Esophagus squamous epithelium (tissue), 5 donors: ENCODE measurements at regions not wholly inside any gene's neighbourhood (a gene's known extent, or its start where the extent isn't known, plus 50 kb on each side); places are given as distances from the start of the nearest gene placed in this dataset.

Source experiments
- DNase-seq: peaks from one replicate; lab custom pipeline; 2025; lab: John Stamatoyannopoulos, UW
- H3K27ac ChIP-seq, 4 donors: fragments of 200-600 bp; sonication (generic); one replicate each; pipeline ENCODE4 v1.5.1; 2016 to 2019; ENCODE audit warnings: mild to moderate bottlenecking in 1 of 4
- H3K27me3 ChIP-seq, 4 donors: fragments of 200-600 bp; sonication (generic); 1 replicate in 3 of 4; 2 replicates in 1 of 4; pipeline versions ENCODE4 v1.5.1 to v1.6.0; 2017 to 2021; ENCODE audit warnings: antibody characterized with exemption in 1 of 4
- H3K36me3 ChIP-seq, 3 donors: fragments of 200-600 bp; sonication (generic); one replicate each; pipeline ENCODE4 v1.5.1; 2016 to 2019
- H3K4me1 ChIP-seq, 3 donors: fragments of 200-600 bp; sonication (generic); one replicate each; pipeline ENCODE4 v1.5.1; 2017 to 2019
- H3K4me3 ChIP-seq, 4 donors: fragments of 200-600 bp; sonication (generic); 1 replicate in 3 of 4; 2 replicates in 1 of 4; pipeline ENCODE4 v1.5.1; 2016 to 2019; ENCODE audit warnings: mild to moderate bottlenecking in 2 of 4, moderate library complexity in 1 of 4
- H3K9me3 ChIP-seq, 3 donors: fragments of 200-600 bp; sonication (generic); one replicate each; pipeline ENCODE4 v1.5.1; 2016 to 2019
- CTCF ChIP-seq, 6 experiments: fragments of 450-650 bp in 4 of 6; fragments of 200-600 bp in 2 of 6; sonication (generic) in 2 of 6; IDR thresholded peaks; one replicate each; pipeline ENCODE4 v1.5.1; 2016 to 2019; ENCODE audit warnings: antibody characterized with exemption in 6 of 6, mild to moderate bottlenecking in 4 of 6, moderate library complexity in 4 of 6
- POLR2A ChIP-seq, 4 donors: fragments of 450-650 bp; IDR thresholded peaks; one replicate each; pipeline ENCODE4 v1.6.1; 2017; ENCODE audit warnings: antibody characterized with exemption in 4 of 4, mild to moderate bottlenecking in 4 of 4, moderate library complexity in 3 of 4
- WGBS, 2 donors: methylation state at CpG; one replicate each; pipeline ENCODE4 v1.1.5; 2018; 5-methylcytosine and 5-hydroxymethylcytosine counted together
- intact Hi-C: fragments of 100-400 bp; cut with DNase I; formaldehyde crosslinking; loops from one replicate; pipeline ENCODE4 v1.15.0; 2022
- donor health status: DM: yes; HTN: yes; CAD: no.

GRCh38 chr22:23399367-23400285 lies 180.5 kb downstream of the IGLL1 start:
- peaks cover 0 to 12% (median 0%) of the 10 kb centered on the region in 3 donors for H3K4me1 ChIP-seq
- no peak for DNase-seq
- no peak overlapping the region for H3K27ac ChIP-seq
- H3K27me3 ChIP-seq, result peaks cover 0 to 19% (median 0%) of the 10 kb centered on the region in 4 donors
- WGBS, 2 donors, result 68 to 81% methylated on average over 12 to 17 of the region's 46 CpGs
- no peak overlapping the region for H3K4me3 ChIP-seq
- TF ChIP-seq CTCF (IDR thresholded peaks at IDR 0.05) (no peak), POLR2A (IDR thresholded peaks at IDR 0.05) (no peak)
- no peaks in the 10 kb centered on the region for H3K36me3 ChIP-seq
- intact Hi-C loops, result loop anchor here (5.0 kb wide), 1 partner anchor 138 kb away; no protein-coding TSS in a partner anchor
- no peaks in the 10 kb centered on the region for H3K9me3 ChIP-seq

- H3K36me3 ChIP-seq, result no peaks in the 10 kb centered on the region
- no peak for TF ChIP-seq CTCF (IDR thresholded peaks at IDR 0.05)
- TF ChIP-seq POLR2A (IDR thresholded peaks at IDR 0.05), result no peak
- H3K4me1 ChIP-seq, result peaks cover 0 to 12% (median 0%) of the 10 kb centered on the region in 3 donors
- no peak overlapping the region for H3K27ac ChIP-seq
- WGBS, 2 donors, result 47 to 63% methylated on average over 6 to 8 of the region's 15 CpGs
- intact Hi-C loops, result no loop called here
- peaks cover 0 to 12% (median 0%) of the 10 kb centered on the region in 4 donors for H3K27me3 ChIP-seq
- H3K4me3 ChIP-seq, result no peak overlapping the region
- DNase-seq, result no peak
- no peaks in the 10 kb centered on the region for H3K9me3 ChIP-seq
These were observed 181.3 kb downstream of the IGLL1 start for GRCh38 chr22:23398701-23399366.

GRCh38 chr22:23397613-23398567 lies 182.2 kb downstream of the IGLL1 start:
- Histone ChIP-seq H3K4me1 (peaks cover 0 to 10% (median 0%) of the 10 kb centered on the region in 3 donors), H3K27me3 (peaks cover 0 to 7% (median 0%) of the 10 kb centered on the region in 4 donors), H3K9me3 (no peaks in the 10 kb centered on the region), H3K4me3 (no peak overlapping the region), H3K27ac (no peak overlapping the region), H3K36me3 (no peaks in the 10 kb centered on the region)
- TF ChIP-seq CTCF (IDR thresholded peaks at IDR 0.05) (no peak), POLR2A (IDR thresholded peaks at IDR 0.05) (no peak)
- DNase-seq, result no peak
- WGBS, 2 donors, result 86 to 91% methylated on average over 10 to 18 of the region's 29 CpGs
- intact Hi-C loops, result no loop called here

GRCh38 chr22:23397008-23397612 lies 183.0 kb downstream of the IGLL1 start:
- intact Hi-C loops, result no loop called here
- Histone ChIP-seq H3K4me3 (no peak overlapping the region), H3K9me3 (no peaks in the 10 kb centered on the region), H3K36me3 (no peaks in the 10 kb centered on the region), H3K27me3 (peaks cover 0 to 5% (median 0%) of the 10 kb centered on the region in 4 donors), H3K4me1 (peaks cover 0 to 5% (median 0%) of the 10 kb centered on the region in 3 donors), H3K27ac (no peak overlapping the region)
- TF ChIP-seq CTCF (IDR thresholded peaks at IDR 0.05) (no peak), POLR2A (IDR thresholded peaks at IDR 0.05) (no peak)
- WGBS, 2 donors, result 68 to 73% methylated on average over 12 to 22 of the region's 26 CpGs
- no peak for DNase-seq
